GM21381 (cell line): ENCODE measurements at regions not wholly inside any gene's neighbourhood (a gene's known extent, or its start where the extent isn't known, plus 50 kb on each side); places are given as distances from the start of the nearest gene placed in this dataset.

Source experiments
- ATAC-seq: cut with Tn5 transposase; IDR thresholded peaks from one replicate; pipeline ENCODE4 v1.9.1; 2021; ENCODE audit warnings: mild to moderate bottlenecking, moderate library complexity; ENCODE audit not compliant: unreplicated experiment

DNA sequence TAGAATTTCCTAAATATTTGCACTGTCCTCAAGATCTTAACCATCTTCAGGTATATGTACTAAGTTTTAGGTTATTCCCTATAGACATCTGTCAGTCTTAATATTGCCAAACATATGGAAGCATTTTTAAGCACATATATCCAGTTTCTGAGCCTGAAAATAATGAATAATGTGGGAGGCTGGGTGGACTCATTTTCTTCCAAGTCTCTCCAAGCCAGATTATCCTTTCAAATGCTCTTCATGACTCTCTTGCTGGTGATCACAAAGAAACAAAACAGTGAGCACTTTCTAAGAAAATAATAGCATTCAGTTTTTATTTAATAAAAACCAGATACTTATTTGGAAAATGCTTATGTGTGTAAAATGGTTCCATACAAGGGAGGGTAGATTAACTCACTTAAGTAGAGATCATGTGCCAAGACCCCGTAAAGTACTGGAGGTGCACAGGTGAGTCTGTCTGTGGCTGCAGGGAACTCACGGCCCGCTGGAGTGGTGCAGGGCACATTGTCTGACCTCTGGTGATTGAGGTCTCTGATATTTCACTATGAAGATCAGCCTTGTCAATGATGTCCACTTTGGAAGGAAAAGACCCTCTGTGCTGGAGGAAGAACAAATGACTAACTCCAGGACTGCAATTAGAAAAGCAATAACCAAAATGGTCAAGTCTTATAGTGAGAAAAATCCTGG is 161.6 kb downstream of the TMEM18 start:
- no peak for ATAC-seq

- no peak for ATAC-seq
Observed at GRCh38 chr2:513981-514706, 163.1 kb downstream of the TMEM18 start.

DNA sequence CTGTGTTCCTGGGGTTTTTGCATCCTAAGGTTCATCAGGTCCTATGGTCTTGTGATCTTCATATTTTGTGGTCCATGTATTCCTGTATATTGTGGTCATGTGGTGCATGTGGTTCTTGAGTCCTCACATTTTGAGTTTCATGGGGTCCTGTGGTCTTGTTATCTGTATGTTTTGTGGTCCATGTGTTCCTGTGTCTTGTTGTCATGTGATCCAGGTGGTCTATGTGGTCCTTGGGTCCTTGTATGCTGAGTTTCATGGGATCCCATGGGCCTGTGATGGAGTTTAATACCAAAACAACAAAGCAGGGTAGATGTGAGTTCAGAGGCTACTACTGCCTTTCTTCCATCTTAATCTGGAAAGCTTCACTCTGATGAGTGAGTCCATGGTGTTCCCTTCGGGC is 166.4 kb downstream of the TMEM18 start:
- no peak for ATAC-seq

GRCh38 chr2:509888-510287 is 167.3 kb downstream of the TMEM18 start:
- no peak for ATAC-seq

DNA sequence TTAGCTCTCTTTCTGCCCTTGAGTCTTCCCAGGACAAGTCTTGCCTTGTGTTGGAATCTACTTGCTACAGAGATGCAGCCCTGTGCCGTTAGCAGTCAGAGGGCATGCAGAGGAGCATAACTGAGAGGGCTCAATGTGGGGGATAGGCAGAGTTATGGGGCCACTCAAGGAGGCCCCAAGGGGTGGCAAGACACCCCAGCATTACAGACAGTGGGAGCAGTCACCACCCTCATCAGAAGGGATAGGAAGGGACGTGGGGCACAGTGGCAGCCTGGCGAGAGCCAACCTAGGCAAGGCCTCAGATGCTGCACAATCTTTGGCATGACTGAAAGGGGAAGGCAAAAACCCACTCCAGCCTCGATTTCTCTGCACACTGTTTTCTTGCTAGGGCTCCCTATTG is 169.1 kb downstream of the TMEM18 start:
- no peak for ATAC-seq

GRCh38 chr2:506866-507265 is 170.3 kb downstream of the TMEM18 start:
- ATAC-seq, result no peak

DNA sequence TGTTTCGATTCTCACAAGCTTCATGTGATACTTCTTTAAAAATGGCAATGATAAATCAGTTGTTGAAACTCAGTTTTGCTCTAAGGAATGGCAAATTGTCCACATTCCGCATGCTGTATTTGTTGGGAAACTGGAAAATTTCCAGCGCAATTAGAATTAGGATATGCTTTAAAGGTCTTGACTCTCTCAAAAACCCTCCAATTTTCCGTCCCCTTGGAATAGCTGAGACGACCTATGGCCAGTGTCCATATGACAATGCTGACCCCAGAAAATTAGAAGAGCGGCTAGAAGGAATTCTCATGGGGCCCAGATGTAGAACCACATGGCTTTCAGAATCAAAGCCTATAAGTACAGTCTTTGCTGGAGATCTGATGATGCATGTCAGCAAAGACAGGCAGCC is 170.8 kb downstream of the TMEM18 start:
- no peak for ATAC-seq

DNA sequence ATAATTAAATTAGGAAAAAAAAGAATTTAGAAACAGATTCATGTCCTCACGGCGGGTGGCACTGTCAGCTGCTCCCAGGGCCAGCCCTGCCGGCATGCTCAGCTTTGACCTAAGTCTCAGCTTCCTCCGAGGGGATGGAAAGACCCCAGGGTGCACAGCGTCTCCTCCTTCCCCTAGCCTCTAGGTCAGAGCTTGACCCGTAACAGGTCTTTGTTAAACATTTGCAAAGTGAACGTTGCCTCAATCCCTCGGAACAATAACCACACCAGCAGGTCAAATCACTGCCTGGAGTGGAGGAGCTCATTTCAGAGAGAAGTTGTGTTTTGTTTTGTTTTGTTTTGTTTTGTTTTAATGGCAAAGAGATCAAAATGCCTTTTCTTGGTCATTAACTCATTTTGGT is 171.3 kb downstream of the TMEM18 start:
- ATAC-seq, result no peak

GRCh38 chr2:503288-503999 is 173.8 kb downstream of the TMEM18 start:
- no peak for ATAC-seq

DNA sequence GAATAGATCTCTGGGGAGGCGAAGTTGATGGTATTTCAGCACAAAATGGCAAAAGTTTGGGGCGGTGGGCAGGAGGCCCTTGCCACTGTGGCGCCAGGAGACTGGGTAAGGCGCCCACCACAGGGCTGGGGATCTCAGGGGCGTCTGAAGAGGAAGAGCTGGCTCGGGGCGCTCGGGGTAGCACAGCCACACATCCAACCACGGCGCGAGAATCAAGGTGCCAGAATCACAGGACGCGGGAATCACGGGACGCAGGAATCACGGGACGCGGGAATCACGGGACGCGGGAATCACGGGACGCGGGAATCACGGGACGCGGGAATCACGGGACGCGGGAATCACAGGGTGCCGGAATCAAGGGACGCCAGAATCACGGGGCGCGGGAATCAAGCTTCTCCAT is 174.4 kb downstream of the TMEM18 start:
- no peak for ATAC-seq

DNA sequence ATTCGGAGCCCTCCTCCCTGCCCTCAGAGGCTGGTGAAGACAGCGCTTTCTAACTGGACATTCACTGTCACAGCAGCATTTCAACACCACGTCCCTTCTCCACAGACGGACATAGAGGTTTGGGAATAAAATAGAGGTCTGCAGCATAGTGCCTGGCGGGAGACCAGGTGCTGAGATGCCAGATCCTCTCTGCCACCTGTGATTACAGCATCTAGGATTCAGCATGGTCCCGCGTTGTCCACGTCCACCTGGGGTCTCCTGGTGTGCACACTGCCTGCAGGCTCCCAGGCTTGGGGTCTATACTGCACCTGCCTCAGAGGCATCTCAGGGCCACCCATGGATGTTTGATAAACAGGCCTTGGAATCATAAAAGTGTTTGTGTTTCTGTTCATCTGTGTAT is 175.5 kb downstream of the TMEM18 start:
- ATAC-seq, result no peak

DNA sequence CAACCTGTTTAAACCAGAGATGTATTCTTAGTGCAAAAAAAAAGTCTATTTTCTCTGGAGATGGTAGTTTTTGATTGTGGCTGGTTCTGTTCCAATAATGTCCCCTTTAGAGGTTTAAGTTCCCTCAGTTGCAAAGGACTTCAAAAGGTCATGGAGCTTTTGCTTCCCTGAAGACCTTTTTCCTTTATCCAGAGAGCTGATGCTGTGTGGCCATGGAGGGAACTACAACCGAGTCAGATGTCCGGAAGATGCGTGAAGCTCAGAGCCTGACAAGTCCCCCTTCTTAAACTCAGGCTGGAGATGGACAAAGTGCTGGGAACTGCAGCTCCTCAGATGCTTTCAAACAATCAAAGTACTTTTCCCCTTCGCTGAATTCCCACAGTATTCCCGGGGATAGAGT is 176.1 kb downstream of the TMEM18 start:
- ATAC-seq, result no peak

DNA sequence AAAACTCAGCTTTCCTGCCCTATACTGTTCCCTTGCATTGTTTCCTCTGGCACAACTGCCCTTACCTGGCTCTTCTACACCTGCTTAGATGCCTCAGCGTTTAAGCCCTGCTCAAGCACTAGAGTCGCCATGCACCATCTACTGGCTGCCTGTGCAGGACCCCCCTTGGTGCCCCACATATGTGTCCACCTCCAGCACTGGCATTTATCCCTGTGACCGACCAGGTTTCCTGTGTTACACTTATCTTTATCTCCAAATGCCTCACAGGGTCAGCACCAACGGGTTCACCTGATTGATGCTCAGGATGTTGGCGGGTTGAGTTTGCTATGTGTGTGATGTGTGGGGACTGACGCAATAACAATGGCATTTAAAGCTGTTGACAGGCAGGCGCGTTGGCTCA is 177.5 kb downstream of the TMEM18 start:
- no peak for ATAC-seq

GRCh38 chr2:498493-499178 is 178.6 kb downstream of the TMEM18 start:
- no peak for ATAC-seq

GRCh38 chr2:497770-498492 is 179.3 kb downstream of the TMEM18 start:
- no peak for ATAC-seq

GRCh38 chr2:496729-497128 is 180.5 kb downstream of the TMEM18 start:
- no peak for ATAC-seq

- no peak for ATAC-seq
Observed at GRCh38 chr2:495745-496275, 181.4 kb downstream of the TMEM18 start.

DNA sequence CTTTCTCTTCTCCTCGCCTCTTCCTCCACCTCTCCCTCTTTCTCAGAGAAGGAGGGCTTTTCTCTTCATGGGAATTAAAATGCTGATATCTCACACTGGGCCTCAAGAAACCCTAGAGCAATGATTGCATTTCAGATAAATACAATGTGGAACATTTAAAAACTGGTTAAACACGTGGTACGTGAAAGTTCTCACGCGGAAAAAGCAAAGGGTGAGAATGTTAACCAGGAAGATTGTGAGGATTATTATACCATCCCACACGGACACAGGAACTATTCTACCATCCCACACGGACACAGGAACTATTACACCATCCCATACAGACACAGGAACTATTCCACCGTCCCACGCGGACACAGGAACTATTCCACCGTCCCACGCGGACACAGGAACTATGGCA is 182.4 kb downstream of the TMEM18 start:
- no peak for ATAC-seq

GRCh38 chr2:493228-493627 is 184.0 kb downstream of the TMEM18 start:
- ATAC-seq, result no peak

DNA sequence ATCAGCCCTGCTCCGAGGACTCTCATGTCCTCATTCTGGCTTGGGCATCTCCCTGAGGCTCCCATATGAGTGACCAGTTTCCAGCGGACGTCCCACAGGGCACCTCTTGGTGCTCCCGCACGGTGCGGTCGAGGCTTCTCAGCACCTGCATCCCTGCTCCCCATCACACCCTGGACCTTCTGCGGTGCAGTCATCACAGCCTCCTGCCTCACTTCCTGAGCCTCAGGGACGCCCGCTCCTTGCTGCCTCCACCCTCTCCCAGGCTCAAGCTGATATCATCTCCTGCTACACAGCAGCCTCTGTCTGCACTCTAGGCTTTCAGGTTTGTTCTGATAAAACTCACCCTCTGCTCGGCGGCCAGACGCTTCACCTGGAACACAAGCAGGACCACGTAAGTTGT is 185.0 kb downstream of the TMEM18 start:
- no peak for ATAC-seq

DNA sequence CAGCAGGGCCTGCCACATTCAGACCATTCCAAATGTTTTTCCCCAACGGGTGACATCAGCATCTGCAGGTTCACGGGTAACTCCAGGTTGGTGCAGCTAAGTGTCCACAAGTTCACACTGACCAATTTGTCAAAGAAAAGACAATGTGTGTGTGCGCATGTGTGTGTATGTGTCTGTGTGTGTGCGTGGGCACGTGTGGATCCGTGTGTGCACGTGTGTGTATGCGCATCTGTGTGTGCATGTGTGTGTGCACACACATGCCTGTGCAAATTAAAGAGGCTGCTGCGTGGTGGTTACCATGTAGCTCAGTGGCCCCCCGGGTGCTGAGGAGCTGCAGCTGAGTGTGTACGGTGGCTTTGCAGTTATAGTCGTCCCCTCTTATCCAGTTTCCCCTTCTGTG is 187.4 kb downstream of the TMEM18 start:
- ATAC-seq, result no peak
